GM18858 (cell line): ENCODE measurements at regions not wholly inside any gene's neighbourhood (a gene's known extent, or its start where the extent isn't known, plus 50 kb on each side); places are given as distances from the start of the nearest gene placed in this dataset.

ENCODE experiments used
- ATAC-seq: cut with Tn5 transposase; IDR thresholded peaks from one replicate; pipeline ENCODE4 v1.9.1; 2021; ENCODE audit not compliant: unreplicated experiment

DNA sequence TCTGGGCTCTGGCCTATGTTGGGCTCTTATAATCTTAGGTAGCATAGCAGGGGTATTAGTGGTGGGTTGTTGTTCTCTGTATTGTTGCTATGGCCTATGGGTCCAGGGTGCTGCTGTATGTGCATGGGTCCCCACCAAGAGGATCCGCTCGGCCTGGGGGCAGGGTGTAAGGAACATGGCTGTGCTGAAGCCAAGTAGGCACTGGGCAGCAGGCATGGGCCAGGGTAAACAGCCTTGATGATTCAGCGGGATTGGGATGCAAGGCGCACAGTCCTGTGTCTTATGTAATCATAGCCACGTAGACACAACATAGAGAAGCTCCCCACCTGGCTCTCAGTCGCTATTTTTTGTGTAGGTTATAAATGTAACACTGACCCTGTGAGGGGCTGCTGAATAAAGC is 306.9 kb downstream of the ZPLD1 start:
- ATAC-seq, result no peak

DNA sequence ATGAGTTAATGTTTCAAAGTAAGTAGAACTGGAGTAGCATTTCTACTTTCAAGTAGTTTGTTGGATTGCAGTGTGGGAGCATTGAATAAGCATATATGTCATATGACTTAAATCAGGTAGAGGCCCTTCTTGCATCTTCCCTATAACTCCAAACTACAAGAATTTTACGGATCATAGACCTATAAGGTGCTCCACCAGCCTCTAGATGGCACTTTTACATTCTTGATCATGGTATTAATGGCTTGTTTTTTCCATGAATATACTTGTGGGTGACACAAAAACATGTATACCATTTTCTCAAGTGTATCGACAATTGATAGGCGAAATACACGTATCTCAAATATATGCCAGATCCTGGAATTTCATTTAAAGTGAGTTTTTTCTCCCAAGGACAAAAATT is 311.1 kb downstream of the ZPLD1 start:
- no peak for ATAC-seq

DNA sequence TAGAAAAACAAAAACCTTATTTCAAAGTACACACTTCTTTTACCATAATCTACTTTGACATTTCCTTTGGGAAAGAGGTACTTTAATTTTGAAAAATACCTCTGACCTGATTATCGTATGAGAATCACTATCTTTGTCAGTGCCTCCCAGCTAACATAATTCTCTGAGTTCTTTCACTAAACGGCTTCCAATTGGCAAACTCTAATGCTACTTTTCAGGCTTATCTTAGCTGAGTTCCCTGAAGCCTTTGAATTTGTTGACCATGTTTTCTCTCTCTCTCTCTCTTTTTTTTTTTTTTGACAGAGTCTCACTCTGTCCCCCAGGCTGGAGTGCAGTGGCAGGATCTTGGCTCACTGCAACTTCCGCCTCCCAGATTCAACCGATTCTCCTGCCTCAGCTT is 312.8 kb downstream of the ZPLD1 start:
- ATAC-seq, result no peak

DNA sequence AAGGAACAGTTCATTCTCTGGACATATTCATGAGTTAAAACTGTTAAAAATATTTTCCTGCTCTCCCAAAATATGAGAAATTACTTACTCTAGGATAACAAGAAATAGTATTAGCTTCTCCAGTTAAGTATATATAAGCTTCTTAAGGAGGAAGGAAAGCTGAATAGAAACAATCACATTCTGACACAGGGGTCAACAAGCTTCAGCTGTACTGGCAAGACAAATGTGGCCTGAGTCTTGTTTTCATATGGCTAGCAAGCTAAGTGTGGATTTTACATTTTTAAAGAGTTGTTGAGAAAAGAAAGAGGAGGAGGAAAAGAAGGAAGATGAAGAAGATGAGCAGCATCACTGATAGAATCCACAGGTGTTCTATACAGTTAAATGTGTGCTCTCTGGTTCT is 313.8 kb downstream of the ZPLD1 start:
- ATAC-seq, result no peak

DNA sequence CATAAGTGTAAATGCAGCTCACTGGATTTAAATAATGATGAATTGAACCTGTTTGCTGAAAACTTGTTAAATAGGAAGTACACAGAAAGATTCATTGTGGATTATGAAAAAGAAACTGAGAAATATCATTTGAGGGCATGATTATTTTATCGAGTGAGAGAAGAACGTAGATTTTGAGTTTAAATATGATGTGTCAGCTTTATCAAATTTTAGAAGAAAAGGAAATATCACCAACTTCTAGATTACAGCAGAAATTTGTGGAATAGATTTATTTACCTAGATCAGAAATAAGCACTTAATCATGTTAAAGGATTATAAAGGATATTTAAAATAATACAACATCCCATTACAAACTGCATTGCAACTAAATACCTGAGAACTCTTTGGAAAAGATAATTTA is 315.5 kb downstream of the ZPLD1 start:
- no peak for ATAC-seq

DNA sequence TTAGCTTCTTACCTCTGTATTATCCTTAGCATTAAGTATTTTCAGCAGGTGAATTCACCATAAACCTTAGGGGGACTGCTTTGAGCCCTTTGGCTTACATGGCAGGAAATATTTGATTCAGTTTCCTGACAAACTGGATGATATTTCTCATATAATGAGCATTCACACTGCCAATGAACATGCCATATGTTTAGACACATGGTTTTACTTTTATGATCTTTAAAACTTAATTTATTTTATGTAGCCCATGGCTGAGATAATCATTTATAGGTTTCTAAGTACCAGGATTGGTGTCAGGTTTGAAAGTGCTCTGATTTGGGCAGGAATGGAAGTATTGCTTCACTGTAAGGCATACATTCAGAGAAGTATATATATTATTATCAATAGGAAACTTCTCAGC is 319.1 kb downstream of the ZPLD1 start:
- ATAC-seq, result no peak

DNA sequence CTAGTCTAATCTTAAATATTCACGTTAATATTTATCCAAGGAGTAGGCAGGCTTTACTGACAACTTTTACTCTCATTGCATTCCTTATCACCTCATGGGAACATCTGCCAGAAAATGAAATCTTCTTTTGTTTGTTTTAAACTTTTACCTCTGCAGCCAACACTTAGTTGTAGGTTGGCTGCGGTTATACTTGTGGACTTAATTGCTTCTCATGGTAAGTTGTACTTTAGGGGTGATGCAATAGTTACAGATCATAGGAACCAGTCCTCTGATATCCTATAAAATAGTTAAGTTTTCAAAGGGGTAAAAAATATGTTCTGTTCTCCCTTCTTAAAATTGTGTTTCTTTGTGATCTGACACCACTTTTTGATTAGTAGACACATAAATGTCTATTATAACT is 321.9 kb downstream of the ZPLD1 start:
- no peak for ATAC-seq

DNA sequence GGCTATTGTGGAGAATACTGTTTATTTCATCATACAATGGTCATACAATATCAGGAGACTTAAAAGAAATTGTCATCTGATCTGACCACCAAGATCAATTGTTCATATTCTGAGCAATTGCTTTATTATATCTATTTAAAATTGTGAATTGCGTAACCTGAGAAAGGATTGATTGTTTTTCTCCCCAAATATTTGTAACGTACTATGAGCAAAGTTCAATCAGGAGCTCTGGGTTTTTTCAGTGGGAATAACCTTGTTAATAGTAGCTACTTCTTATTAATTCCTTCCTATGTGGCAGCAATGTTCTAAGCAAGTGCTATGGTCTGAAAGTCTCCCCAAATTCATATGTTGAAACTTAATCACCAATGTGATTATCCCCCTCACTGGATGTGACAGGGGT is 323.1 kb downstream of the ZPLD1 start:
- ATAC-seq, result no peak

DNA sequence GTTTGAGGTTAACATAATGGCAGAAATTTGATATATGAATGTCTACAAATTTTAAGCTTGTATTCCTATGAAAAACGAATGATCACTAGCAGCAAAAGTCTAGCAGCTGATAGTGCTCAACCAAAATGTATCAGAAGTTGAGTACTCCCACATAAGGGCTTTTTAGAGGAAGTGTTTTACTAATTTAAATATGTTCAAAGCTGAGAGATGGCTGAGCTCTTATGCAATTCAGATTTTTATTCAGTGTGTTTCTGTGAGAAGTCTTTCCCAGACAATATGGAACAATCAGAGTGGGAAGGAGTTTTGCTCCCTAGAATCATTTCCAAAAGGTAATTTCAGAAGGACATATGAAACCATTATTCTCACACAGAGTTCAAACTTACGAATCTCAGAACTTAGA is 327.0 kb downstream of the ZPLD1 start:
- ATAC-seq, result no peak

DNA sequence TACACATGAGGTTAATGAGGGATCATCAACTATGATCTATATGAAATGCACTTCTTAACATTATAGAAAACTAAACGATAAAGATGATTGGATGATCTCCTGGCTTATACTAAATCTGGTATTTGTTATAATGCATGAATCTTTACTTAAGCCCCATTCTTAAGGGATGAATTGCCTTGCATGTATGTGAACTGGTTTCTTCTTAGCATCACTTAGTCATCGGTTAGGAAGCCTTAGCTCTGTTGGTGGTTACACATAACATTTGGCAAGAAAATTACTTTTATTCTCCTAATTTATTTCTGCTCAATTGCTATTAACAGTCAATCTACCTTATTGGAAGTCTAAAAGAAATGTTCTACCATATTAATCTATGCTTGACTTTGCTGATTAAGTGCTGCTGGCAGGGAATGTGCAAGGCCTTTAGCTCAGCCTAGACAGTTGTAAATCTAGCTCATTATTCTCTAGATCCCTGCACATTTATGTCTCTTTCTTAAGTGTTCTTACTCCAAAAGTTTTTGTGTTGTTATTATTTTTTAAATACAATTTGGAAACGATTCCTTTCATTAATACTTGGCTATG is 356.0 kb downstream of the ZPLD1 start:
- ATAC-seq, result no peak

DNA sequence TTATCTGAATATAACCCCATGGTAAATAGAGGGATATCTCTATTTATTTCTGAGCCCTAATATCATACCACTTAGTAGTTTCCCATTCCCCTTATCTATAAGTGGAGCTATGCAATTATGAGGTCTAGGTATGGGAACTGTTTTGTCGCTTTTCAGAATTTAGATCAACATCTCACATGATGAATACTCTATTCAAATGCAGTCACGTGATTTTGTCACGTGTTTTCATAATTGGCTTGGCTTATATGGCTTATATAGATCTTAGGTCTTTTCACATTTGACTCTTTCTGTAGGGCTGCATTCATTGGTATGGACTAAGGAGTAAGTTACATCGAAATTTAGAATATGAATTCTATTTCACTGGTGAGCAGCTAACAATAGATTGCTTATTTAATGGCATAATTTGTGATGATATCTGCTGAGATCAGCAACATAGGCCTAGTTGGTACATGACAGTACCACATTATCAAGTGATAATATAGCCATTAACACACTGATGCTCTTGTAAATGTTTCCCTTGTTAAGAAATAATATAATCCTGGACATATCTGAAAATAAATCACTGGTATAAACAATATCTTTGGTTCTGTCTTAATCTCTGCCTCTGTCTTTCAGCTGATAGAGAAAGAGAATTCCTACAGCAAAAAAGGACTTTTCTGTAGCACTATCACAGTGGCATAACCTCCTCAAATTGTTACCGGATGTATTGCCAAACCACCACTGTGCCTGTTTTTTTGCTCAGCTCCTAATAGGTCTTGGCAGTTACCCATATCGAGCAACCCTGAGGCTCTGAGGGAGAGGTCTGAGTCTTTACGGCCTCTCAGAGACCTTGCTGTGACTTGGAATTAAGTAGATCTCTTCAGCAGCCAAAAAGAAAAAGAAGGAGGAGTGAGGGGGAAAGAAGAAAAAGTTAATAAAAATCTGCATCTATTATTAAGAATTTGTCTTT is 357.1 kb downstream of the ZPLD1 start:
- no peak for ATAC-seq

DNA sequence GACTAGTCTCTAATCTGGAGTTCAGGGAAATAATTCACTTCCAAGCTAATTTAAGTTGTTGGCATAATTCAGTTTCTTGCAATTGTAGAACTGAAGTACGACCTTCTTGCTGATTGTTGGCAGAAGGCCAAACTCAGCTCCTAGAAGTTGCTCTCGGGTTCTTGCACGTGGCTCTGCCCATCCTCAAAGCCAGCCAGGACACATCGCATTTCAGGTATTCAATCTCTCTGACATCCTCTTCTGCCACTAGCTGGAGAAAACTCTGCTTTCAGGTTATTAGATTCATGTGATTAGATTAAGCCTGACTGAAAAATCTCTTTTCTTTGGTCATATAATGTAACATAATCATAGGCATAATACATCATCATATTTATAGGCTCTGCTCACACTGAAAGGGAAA is 362.0 kb downstream of the ZPLD1 start:
- ATAC-seq, result no peak

DNA sequence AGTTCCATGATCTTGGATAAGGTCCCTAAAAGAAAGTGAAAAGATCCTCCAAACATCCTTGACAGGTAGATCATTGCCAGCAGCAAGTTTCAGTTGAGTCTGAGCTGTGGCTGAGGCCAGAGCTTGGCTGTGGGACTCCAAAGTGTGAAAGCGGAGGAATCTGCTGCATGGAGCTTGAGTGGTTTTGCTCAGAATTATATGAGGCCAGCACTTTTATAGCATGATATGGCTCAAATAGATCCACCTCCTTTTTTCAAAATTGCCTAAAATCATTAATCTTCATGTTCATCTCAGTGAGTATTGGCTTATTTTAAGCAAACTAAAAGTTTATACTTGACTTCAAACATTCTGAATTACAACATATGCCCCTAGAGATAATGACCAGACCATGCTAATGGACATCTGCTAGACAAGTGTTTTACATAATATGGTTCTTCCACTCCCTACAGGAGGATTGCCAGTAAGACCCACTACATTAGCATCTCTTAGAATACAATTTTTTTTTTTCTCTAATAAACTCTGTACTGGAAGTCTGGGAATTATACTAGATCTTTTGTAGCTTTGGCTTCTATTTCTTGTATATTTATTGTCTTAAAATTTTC is 368.1 kb downstream of the ZPLD1 start:
- ATAC-seq, result no peak

DNA sequence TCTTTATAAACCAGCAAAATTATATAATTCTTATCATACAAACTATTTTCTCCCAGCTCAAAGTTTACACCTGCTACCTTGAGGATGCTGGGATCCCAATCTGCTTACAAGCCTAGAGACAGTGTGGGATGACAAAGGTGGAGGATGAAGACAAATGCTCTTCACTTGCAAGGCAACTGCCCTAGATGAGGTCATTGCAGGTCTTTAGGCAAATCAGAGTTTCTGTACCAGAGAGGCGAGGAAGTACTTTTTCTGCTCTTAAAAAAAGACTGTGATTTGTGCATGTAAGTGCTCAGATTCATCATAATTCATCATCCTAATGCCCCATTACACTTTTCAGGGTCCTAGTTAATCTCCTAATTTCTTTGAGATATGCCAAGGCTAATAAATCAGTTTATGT is 376.1 kb downstream of the ZPLD1 start:
- no peak for ATAC-seq

DNA sequence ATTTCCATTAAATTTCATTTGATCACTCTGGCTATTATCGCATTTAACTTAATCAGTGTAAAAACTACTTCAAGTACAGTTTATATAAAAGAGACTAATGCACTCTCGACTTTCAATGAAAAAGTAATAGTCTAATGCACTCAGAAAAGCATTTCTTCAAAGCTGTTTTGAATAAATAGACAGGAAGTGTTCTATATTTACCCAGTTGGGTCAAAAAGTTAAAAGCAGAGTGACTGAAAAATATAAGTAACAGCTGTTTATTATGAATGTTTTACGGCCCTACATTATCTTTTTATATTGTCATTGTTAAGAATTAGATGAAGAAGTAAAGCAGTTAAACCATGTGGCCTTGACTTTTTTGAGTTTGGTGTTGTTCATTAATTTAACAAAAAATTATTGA is 391.8 kb downstream of the ZPLD1 start:
- no peak for ATAC-seq

DNA sequence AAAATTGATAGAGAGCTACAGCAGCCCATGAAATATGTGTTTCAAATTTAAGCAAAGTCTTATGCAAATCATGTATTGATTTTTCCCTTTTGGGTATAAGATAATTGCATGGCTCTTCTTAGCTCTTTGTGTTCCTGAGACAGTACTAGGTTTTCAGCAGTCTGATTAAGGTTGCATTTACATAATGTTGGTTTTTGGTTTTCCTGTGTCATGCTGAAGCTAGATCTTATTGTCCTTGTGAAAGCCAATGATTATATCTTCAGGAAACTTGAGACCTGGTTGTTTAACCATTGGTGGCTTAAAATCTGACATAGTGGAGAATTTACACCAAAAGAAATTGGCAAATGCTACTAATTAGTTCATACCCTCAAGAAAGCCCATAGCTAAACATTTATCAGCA is 392.6 kb downstream of the ZPLD1 start:
- ATAC-seq, result no peak

DNA sequence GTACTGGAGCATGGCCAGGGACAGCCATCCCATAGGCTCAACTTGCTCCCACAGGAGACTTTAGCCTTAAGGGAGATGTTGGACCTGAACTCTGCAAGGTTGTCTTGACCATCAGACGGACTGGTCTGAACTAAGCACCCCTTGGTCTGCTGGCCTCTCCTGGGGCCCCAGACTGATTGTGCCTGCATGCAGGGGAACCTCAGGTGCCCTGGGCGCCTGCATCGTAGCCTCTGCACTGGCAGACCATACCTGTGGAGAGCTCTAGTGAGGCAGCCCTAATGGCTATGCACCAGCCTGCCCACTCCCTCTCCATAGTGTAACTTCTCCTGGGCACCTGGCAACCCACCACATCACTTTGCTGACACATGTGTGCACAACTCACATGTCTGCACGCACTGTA is 395.6 kb downstream of the ZPLD1 start:
- no peak for ATAC-seq

DNA sequence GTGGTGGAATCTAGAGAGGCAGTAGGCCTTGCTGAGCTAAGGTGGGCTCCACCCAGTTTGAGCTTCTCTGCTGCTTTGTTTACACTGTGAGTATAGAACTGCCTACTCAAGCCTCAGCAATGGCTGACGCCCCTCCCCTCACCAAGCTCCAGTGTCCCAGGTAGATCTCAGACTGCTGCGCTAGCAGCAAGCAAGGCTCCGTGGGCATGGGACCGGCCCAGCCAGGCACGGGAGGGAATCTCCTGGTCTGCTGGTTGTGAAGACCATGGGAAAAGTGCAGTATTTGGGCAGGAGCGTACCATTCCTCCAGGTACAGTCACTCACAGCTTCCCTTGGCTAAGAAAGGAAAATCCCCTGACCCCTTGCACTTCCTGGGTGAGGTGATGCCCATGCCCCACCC is 407.1 kb downstream of the ZPLD1 start:
- ATAC-seq, result no peak

DNA sequence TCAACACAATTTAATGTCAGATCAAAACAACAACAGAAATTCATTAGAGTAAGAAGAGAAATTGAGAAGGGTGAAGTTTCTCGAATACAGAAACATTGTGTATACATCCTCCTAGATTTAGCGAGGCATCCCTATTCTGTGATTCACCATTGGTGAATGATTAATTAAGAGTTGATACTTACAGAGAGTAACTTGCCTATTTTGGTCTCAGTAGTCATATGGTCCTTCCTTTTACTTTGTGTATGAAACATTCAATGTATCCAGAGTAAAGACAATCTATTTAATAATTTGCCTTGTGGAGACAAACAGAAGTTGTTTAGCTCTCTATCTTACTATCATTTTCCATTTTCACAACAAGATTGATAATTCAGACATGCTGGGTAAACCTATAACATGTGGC is 432.0 kb downstream of the ZPLD1 start:
- ATAC-seq, result no peak

DNA sequence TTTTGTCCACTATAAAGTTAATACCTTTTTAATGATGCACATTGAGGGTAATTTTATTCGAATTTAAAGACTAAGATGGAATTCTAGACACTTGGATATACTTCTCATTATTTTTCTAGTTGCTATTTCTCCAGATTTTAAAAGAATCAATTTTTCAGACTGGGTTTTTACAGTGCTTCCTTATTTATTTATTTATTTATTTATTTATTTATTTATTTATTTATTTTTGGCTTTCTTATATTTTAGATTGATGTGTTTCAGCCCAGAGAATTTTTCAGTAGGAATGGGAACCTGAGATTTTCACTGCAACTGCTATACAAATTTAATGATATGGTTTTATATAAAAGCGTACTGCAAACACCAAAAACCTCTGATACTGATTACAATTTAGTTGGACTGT is 448.7 kb downstream of the ZPLD1 start:
- no peak for ATAC-seq

DNA sequence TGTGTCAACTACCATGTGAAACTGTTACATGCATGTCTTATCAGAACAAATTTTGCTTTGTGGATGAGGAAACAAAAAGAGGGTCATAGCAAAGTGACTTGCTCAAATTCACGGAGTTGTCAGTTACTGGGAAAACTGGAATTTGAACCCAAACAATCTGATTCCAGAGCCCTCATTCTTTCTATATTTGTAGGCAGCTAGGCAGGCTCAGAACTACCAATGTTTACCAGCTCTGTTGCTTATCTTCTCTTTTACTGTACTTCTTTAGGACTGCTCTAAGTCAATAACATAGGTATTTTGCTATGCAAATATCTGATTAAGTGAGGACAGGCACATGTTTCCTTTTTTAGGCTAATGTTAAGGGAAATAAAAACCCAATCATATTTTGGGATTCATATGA is 450.5 kb downstream of the ZPLD1 start:
- ATAC-seq, result no peak

DNA sequence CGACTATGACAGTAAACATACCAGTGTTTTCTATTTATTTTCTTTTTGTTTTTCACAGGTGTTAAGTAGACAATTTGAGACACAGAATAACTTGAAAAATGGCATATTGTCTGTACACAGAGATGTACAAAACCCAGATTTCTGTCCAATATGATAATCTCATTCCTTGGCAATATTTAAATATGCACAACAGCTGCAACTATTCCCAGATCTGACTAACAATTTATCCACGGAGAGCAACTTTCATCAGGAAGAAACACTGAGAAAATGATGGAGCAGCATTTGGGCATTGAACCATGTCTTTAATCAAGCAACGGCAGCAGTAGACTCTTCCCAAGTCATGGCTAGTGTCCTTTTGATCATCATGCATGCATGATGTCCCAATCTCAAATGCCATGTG is 452.6 kb downstream of the ZPLD1 start:
- ATAC-seq, result no peak
